Spinal cord (tissue), 9 donors: ENCODE measurements at regions not wholly inside any gene's neighbourhood (a gene's known extent, or its start where the extent isn't known, plus 50 kb on each side); places are given as distances from the start of the nearest gene placed in this dataset.
"Not testable (repeated sequence)": the region's sequence is repeated elsewhere in the genome, so short reads cannot be mapped to it uniquely, and the experiment has no call there.

ENCODE experiments used
- DNase-seq, 6 donors: peaks; one replicate each; pipeline versions ENCODE4 v3.0.0 to v3.0.0-alpha.2; 2013 to 2015; ENCODE audit warnings: low spot score in 6 of 6, low read depth in 4 of 6
- H3K27ac ChIP-seq: one replicate; pipeline ENCODE4 v1.5.1; 2013; ENCODE audit warnings: low read depth, low read length, control low read depth
- H3K27me3 ChIP-seq: one replicate; pipeline ENCODE4 v1.6.1; 2013; ENCODE audit warnings: low read length; ENCODE audit not compliant: control insufficient read depth, insufficient read depth
- H3K36me3 ChIP-seq: one replicate; pipeline ENCODE4 v1.6.1; 2013; ENCODE audit warnings: low read length; ENCODE audit not compliant: control insufficient read depth, insufficient read depth
- H3K4me1 ChIP-seq: one replicate; pipeline ENCODE4 v1.6.1; 2013; ENCODE audit warnings: low read length; ENCODE audit not compliant: control insufficient read depth, insufficient read depth
- H3K4me3 ChIP-seq: one replicate; pipeline ENCODE4 v1.5.1; 2013; ENCODE audit warnings: low read depth, low read length, control low read depth
- H3K9me3 ChIP-seq: one replicate; pipeline ENCODE4 v1.6.1; 2013; ENCODE audit warnings: low read length; ENCODE audit not compliant: control insufficient read depth, insufficient read depth
- WGBS: methylation state at CpG from one replicate; pipeline ENCODE4 v1.1.5; 2013; ENCODE audit warnings: missing lambda C conversion rate; ENCODE audit not compliant: insufficient coverage; 5-methylcytosine and 5-hydroxymethylcytosine counted together
- donor health status: healthy.

DNA sequence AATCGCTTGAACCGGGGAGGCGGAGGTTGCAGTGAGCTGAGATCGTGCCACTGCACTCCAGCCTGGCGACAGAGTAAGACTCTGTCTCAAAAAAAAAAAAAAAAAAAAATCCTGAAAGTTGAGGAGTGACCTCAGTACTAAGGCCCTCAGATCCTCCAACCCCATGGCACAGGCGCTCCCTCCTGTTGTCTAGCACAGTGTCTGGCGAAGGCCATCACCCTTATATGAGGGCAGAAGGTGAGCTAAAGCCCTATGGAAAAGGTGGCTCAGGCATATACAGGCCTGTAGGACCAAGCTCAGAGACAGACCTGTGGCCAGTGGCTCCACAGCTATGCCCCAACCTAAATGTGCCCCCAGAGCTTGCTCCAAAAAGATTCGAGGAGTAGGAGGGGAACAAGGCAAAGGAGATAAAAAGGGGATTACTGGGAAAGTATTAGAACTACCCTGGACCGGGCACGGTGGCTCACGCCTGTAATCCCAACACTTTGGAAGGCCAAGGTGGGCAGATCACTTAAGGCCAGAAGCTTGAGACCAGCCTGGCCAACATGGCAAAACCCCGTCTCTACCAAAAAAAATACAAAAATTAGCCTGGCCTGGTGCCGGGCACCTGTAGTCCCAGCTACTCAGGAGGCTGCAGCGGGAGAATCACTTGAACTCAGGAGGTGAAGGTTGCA is 92.4 kb downstream of the GLUL start:
- not testable (repeated sequence) for H3K27me3 ChIP-seq, H3K36me3 ChIP-seq, H3K9me3 ChIP-seq, H3K4me3 ChIP-seq, H3K4me1 ChIP-seq, DNase-seq, H3K27ac ChIP-seq
- 96% methylated on average over 13 of the region's 14 CpGs for WGBS

DNA sequence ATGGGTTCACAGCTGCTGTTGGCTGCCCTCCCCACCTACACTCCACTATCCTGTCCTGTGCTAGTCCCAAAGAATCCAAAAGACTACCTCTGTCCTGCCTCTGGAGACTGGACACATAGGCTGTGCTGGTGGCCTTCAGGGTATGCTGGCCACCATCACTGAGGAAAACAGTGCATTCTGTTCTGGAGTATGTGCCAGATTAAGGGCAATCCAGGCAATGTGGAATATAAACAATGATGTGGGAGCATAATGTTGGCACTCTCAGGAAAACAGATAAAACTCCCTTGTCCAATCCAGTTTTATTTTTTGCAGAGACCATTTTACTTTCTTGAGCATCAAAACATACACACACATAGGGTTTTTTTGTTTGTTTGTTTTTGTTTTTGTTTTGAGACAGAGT is 94.3 kb downstream of the GLUL start:
- DNase-seq: no peak
- Histone ChIP-seq H3K27ac (no peak overlapping the region), H3K9me3 (no peaks in the 10 kb centered on the region), H3K4me3 (no peak overlapping the region), H3K27me3 (no peaks in the 10 kb centered on the region), H3K4me1 (peaks cover 7% of the 10 kb centered on the region), H3K36me3 (no peaks in the 10 kb centered on the region)

DNA sequence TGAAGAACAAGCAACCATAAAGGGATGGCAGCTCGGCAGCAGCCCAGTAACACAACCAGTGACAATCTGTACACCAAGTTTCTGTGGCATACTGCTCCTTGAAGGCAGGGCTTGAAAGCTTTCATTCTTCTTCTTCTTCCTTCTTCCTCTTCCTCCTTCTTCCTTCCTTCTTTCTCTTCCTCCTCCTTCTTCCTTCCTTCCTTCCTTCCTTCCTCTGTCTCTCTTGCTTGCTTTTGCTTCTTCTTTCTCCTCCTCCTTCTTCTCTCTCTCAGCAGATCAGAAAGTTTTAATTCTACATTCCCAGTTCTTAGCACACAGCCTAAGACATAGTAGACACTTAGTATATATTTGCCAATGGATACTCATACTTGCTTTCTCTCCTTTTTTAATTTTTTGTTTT is 95.9 kb downstream of the GLUL start:
- H3K27ac ChIP-seq: no peak overlapping the region
- H3K4me1 ChIP-seq: peaks cover 8% of the 10 kb centered on the region
- no peak overlapping the region for H3K4me3 ChIP-seq
- WGBS: 80% methylated on average over 1 of the region's 1 CpG
- no peak for DNase-seq
- peaks cover 1% of the 10 kb centered on the region for H3K9me3 ChIP-seq
- no peaks in the 10 kb centered on the region for H3K36me3 ChIP-seq
- no peaks in the 10 kb centered on the region for H3K27me3 ChIP-seq

DNA sequence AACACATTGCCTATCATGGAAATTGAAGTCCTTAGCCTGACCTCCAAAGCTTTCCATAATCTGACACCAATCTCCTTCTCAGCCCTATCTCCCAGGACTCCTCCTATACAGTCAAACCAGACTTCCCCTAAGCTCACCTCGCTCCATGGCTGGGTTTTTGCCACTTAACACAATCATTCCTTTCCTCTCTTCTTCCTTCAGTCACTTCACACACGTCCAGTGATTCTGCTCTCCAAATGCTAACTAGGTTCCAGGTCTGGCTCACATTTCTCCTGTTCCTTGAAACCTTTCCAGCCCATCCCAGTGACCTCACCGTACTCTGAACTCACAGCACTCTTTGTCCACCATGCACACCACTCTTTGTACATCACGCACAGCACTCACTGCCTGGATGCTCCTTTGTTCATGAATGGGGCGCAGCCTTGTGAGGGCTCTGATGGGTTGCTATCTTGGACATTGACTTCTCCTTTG is 98.4 kb downstream of the GLUL start:
- DNase-seq: no peak
- peaks cover 4% of the 10 kb centered on the region for H3K4me1 ChIP-seq
- H3K4me3 ChIP-seq: no peak overlapping the region
- H3K9me3 ChIP-seq: peaks cover 1% of the 10 kb centered on the region
- WGBS: 80% methylated on average over 4 of the region's 5 CpGs
- H3K36me3 ChIP-seq: no peaks in the 10 kb centered on the region
- H3K27ac ChIP-seq: no peak overlapping the region
- no peaks in the 10 kb centered on the region for H3K27me3 ChIP-seq

- Histone ChIP-seq H3K4me3 (no peak overlapping the region), H3K4me1 (peaks cover 4% of the 10 kb centered on the region), H3K36me3 (no peaks in the 10 kb centered on the region), H3K27me3 (no peaks in the 10 kb centered on the region), H3K27ac (no peak overlapping the region), H3K9me3 (peaks cover 1% of the 10 kb centered on the region)
- no peak for DNase-seq
- WGBS: 95% methylated on average over 3 of the region's 8 CpGs
These were observed 99.3 kb downstream of the GLUL start for GRCh38 chr1:182292193-182292741.

DNA sequence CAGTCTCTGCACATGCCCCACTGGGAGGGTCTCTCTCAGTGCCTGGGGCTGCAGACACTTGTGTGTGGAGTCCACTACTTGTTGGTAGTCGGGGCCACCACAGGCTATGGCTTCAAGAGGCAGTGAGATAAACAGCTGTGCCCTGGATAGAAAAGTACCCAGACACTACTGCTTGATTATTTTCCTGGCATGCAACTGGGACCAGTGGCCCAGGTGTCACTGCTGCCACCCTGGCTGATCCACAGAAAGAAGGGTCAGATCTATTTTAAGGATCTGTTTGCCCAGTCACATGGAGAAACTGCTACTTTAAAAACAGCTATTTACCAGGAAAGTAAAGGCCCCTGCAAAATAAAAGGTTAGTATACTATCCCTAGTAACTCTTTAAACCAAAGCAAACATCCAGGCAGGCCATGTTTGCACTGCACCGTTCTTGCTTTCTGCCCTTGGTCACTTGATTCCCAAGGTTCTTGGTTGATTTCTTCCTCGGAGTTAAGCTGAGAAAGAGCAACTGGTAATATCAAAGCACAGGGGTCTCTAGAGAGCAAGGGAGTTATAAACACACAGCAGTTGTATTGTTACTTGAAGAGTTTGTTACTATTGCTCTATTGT is 99.9 kb downstream of the GLUL start:
- no peaks in the 10 kb centered on the region for H3K36me3 ChIP-seq
- 67% methylated on average over 3 of the region's 3 CpGs for WGBS
- no peak for DNase-seq
- H3K4me1 ChIP-seq: peaks cover 4% of the 10 kb centered on the region
- H3K4me3 ChIP-seq: no peak overlapping the region
- no peak overlapping the region for H3K27ac ChIP-seq
- no peaks in the 10 kb centered on the region for H3K27me3 ChIP-seq
- peaks cover 1% of the 10 kb centered on the region for H3K9me3 ChIP-seq

- Histone ChIP-seq H3K9me3 (peaks cover 1% of the 10 kb centered on the region), H3K4me1 (peaks cover 4% of the 10 kb centered on the region), H3K4me3 (no peak overlapping the region), H3K27ac (no peak overlapping the region), H3K36me3 (no peaks in the 10 kb centered on the region), H3K27me3 (no peaks in the 10 kb centered on the region)
- DNase-seq: no peak
- WGBS: 100% methylated on average over 2 of the region's 4 CpGs
These were observed 102.6 kb downstream of the GLUL start for GRCh38 chr1:182288749-182289604.

DNA sequence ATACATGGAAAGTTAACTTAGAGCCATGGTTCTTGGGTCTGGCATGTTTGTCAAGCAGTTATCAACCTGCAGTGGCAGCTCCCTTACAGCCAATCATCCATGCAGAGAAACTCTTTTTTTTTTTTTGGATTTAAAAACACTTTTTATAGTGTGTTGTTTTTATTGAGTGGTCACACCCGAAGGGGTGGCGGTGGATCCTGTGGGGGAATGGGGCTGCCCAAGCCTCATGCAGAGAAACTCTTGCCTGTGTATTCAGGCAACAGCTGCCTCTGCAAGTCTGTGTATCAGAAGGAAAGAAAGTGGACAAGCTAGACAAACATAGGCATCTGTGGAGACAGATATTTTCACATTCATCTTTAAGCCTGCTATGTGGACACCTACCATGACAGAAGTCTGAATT is 104.8 kb downstream of the GLUL start:
- Histone ChIP-seq H3K4me3 (no peak overlapping the region), H3K27me3 (no peaks in the 10 kb centered on the region), H3K27ac (no peak overlapping the region), H3K9me3 (peaks cover 1% of the 10 kb centered on the region), H3K36me3 (no peaks in the 10 kb centered on the region), H3K4me1 (peaks cover 4% of the 10 kb centered on the region)
- WGBS: 50% methylated on average over 2 of the region's 2 CpGs
- DNase-seq: no peak

GRCh38 chr1:182283746-182284544 is 107.6 kb downstream of the GLUL start:
- Histone ChIP-seq H3K27ac (no peak overlapping the region), H3K9me3 (no peaks in the 10 kb centered on the region), H3K27me3 (no peaks in the 10 kb centered on the region), H3K4me1 (peaks cover 16% of the 10 kb centered on the region), H3K4me3 (no peak overlapping the region), H3K36me3 (no peaks in the 10 kb centered on the region)
- no peak for DNase-seq
- WGBS: 90% methylated on average over 2 of the region's 3 CpGs
